Stimulated activated CD4-positive, alpha-beta T cell treated with anti-CD3 and anti-CD28 coated beads, Interleukin-2, amount 100 ng/mL, for 48 hours (primary cell): ENCODE measurements at regions not wholly inside any gene's neighbourhood (a gene's known extent, or its start where the extent isn't known, plus 50 kb on each side); places are given as distances from the start of the nearest gene placed in this dataset.

Experiments used
- DNase-seq, 2 donors: peaks; one replicate each; pipeline ENCODE4 v3.0.0-alpha.2; 2020

DNA sequence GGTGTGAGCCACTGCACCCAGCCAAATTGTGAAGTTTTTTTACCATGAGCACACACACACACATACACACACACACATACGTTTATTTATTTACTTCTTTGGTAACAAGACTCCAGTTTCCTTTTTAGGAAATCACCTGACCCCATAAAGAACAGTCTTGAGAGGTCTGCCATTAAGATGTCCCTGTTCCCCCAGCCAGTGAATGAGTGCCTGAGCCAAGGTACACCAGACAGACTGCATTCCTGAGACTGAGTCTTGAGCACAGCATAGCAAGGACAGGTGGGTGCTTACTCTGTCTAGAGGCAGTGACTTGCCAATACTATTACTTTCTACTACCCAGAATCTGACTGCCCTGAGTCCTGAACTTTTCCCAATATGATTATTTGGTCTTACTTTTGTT lies 167.2 kb upstream of the SATB2 start:
- DNase-seq, result no peak

- DNase-seq, result no peak
Measured at GRCh38 chr2:199612509-199613130, 154.9 kb upstream of the SATB2 start.

GRCh38 chr2:199607914-199608313 lies 150.2 kb upstream of the SATB2 start:
- DNase-seq, result no peak

GRCh38 chr2:199606193-199606780 lies 148.5 kb upstream of the SATB2 start:
- no peak for DNase-seq

- DNase-seq, result no peak
Measured at GRCh38 chr2:199603721-199604291, 146.1 kb upstream of the SATB2 start.

DNA sequence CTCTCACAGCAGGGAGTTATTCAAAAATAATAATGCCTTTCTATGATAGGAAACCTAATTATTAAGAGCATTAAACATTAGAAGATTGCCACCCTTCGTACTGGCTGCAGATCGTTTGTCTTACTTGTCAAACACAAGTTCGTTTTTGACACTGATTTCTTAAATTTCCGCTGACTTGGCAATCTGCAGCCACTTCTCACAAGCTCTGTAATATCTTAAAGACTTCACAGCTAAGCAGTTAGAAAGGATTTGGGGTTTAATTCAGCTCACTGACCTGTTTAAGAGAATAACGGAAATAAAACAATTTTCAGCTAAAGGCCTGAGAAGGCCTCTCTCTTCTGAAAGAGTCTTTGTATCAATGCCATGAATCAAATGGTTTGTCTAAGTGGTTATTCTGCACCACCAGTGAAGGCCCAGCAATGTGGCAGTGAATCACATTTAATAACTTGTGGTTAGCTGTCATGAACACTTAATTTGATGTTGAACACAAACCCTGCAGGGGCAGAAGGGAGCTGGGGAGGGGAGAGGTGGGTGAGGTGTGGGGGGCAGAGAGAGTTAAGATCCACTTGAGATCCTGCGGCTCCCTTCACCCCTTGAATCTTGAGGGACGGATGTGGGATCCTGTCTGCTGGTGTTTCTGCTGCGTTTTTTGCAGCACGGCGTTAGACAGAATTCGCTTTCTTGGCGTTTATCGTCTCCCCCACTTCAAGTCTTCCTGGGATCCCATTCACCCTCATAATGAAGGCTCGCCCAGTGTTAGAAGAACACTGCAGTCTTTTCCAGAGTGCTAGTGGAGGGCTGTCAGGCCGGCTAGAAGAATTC lies 145.4 kb upstream of the SATB2 start:
- DNase-seq, result no peak

DNA sequence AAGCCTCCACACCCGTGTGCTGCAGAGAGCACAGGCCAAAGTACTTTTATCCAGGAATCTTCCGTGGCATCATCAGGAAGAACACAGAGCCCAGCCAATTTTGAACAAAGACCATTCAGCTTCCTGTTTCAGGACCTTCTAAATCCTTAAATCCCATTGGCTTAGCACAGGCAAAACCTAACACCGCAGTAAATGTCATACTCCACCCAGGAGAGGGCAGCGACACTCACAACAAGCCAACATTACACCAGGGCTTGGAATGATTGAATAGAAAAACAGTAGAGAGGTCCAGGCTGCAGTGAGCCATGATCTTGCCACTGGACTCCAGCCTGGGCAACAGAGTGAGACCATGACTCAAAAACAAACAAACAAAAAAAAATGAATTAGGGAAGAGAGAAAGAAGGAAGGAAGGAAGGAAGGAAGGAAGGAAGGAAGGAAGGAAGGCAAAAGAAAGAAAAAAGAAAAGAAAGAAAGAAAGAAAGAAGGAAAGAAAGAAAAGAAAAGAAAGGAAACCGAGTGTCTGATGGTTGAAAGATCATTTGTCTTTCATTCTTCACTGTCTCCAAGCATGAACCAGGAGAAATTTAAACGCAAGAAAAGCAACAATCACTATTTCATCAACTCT lies 144.6 kb upstream of the SATB2 start:
- no peak for DNase-seq

DNA sequence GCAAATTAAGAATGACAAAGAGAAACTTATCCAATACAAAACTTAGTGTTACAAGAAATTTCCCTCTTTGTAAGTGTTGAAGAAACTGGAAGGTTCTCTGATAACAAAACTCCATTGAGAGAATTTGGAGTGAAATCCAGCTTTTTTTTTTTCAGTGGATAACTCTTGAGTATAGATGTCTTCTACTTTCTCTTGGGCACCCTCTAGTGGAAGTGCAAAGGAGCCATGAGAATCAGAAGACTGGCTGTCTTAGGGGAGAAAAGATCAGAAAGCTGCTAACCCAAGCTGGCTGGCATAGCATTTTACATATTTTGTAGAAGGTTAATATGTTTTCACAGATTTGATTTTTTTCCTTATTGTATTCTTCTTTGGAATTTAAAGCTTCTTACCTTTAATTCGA lies 138.8 kb upstream of the SATB2 start:
- DNase-seq, result no peak

GRCh38 chr2:199594443-199594842 lies 136.7 kb upstream of the SATB2 start:
- no peak for DNase-seq

DNA sequence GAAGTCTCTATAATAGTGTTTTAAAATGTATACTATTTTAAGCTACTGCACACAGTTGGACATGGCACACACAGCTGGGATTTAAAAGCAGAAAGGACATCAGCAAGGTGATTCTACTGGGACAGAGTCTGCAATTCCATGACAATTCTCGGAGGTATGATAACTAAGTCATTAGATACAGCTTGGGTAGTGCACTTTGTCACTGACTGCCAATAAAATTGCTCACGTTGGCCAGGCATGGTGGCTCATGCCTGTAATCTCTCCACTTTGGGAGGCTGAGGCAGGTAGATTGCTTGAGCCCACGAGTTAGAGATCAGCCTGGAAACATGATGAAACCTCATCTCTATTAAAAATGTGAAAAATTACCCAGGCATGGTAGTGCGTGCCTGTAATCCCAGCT lies 134.1 kb upstream of the SATB2 start:
- no peak for DNase-seq

DNA sequence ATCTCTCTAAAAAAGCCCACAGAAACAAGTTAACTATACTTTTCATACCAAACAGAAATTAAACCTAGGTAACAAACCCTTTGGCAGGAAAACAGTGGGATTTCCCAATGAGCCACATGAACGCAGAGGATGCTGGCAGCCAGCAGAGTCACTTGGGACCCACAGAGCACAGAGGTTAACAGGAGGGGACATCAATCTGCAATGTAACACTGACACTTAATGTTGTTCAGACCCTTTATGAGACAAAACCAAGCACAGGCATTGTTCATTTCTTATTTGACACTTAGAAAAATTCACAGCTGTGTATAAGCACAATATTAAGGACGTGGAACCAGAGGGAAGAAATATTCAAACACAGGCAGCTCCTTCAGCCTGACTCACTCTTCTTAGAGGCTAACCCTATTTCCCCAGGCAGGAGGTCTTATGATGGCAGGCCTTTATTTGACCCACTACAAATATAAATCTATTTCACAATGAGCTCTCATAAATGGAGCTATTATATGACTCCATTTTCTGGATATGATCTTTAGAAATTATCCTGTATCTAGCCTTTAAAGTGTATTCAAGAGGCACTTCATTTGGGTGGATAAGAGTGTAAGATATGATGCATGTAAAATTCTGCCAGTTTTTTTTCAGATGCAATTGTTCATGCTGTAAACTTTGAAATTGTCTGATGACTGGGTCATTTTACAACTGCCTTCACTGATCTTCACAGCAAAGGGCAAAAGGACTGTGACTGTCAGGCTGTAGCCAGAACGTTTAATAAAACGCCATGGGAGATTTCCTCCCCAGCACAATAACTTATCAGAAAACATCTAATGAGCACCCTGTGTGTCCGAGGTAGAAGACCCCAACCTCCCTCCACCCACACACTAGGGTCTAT lies 132.8 kb upstream of the SATB2 start:
- no peak for DNase-seq

DNA sequence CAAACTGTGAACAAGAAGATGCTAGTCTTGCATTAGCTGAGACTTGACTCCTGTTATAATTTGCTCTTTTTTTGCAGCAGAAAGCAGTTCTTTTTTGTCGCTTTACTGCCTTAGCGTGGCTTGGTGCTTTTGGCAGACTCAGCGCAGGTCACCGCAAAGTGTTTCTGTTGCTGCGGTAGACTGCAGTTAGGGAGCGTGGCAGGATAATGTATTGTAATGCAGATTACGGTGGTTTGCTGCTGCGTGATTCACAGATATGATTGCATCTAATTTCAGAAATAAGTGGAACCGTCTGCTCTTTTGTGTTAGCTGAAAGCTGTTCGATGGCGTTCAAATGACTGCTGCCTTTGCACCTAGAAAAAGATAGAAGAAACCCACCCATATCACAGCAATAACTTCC lies 131.6 kb upstream of the SATB2 start:
- no peak for DNase-seq

DNA sequence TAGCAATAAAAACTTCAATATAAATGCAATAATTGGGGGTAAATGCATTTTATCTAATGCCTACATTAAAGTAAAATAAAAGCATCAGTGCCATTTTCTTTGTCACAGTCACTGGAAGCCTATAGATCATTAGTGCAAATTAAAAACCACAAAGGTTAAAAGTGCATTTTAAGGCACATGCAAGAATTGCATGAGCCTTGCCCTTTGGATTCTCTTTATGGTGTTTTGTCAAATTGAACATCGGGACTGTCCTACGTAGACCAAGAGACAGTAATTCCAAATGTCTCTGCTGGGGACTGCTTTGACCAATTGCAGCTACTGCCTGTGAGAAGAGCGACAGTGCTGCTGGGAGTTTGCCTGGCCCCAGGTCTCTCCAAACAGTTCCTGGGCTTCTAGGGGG lies 130.3 kb upstream of the SATB2 start:
- DNase-seq, result no peak

GRCh38 chr2:199586646-199587045 lies 128.9 kb upstream of the SATB2 start:
- DNase-seq, result no peak

GRCh38 chr2:199583676-199584075 lies 125.9 kb upstream of the SATB2 start:
- no peak for DNase-seq

GRCh38 chr2:199581935-199582360 lies 124.2 kb upstream of the SATB2 start:
- no peak for DNase-seq

DNA sequence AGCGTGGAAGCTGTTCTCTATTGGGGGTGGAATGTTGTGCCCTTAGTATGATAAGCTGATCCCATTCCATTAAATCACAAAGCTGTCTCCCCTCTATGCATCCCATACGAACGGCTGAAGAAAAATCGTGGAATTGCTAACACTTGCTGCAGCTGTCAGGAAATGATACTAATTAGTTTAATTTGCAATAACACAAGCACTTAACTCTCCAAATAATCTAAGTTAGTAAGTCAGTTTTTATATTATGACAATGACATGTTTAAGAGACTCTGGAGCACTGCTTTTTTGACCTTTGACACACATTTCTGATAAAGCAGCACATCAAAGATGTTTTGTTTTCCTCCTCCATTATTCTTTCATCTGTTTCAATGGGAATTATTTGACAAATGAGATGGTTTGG lies 123.7 kb upstream of the SATB2 start:
- DNase-seq, result no peak

- DNase-seq, result no peak
Measured at GRCh38 chr2:199575416-199575815, 117.7 kb upstream of the SATB2 start.

DNA sequence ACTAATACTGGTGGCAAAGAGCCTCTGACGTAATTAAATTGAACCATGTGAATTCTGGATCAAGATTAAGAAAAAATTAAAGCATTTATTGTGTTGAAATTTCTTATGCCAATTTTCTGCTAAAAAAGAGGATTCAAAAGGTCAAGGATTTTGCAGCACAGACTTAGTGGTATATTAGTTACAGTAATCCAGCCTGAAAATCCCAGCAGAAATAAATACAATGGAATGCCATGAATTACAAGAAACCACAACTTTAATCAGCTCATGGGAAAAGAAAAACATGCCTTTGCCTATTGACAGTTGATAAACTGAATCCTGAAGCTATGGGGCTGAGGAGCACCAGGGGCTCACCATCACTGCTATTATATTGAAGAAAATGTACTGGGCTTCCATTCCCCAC lies 114.8 kb upstream of the SATB2 start:
- DNase-seq, result no peak

- DNase-seq, result no peak
Measured at GRCh38 chr2:199570934-199571333, 113.2 kb upstream of the SATB2 start.

- DNase-seq, result no peak
Measured at GRCh38 chr2:199569336-199569735, 111.6 kb upstream of the SATB2 start.

DNA sequence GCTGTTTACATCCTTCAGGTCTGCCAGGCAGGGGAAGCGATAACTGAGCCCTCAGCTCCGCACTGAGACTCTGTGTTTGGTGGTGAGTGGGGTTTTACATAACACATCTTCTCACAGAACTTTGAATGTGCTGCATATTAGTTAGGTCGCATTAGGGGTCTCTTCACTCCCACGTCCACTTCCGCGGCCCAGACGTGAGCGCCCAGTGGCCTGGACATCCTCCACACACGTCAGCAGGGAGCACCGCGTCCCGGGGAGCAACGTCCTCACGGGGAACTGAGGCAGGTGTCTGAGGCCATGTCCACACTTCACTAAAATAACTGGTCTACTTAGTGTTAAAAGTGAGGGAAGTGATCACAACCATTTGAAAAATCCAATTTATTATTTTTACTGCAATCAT lies 100.4 kb upstream of the SATB2 start:
- DNase-seq, result no peak
